RPMI7951 (cell line): ENCODE measurements at regions not wholly inside any gene's neighbourhood (a gene's known extent, or its start where the extent isn't known, plus 50 kb on each side); places are given as distances from the start of the nearest gene placed in this dataset.

Experiments
- DNase-seq: peaks from one replicate; pipeline ENCODE4 v3.0.0-alpha.2; 2012; ENCODE audit warnings: low read depth

- DNase-seq, result no peak
These were observed 208.9 kb upstream of the TLE3 start for GRCh38 chr15:70306582-70306981.

- DNase-seq, result no peak
These were observed 208.4 kb upstream of the TLE3 start for GRCh38 chr15:70306081-70306480.

GRCh38 chr15:70303981-70304380 is 206.3 kb upstream of the TLE3 start:
- no peak for DNase-seq

- DNase-seq, result no peak
These were observed 204.6 kb upstream of the TLE3 start for GRCh38 chr15:70302360-70302759.

- no peak for DNase-seq
These were observed 203.7 kb upstream of the TLE3 start for GRCh38 chr15:70301396-70301795.

- DNase-seq, result no peak
These were observed 202.5 kb upstream of the TLE3 start for GRCh38 chr15:70299931-70300869.

GRCh38 chr15:70297465-70298058 is 199.8 kb upstream of the TLE3 start:
- no peak for DNase-seq

GRCh38 chr15:70294731-70295305 is 197.1 kb upstream of the TLE3 start:
- DNase-seq, result no peak

GRCh38 chr15:70293591-70294470 is 196.1 kb upstream of the TLE3 start:
- no peak for DNase-seq

- no peak for DNase-seq
These were observed 195.4 kb upstream of the TLE3 start for GRCh38 chr15:70293138-70293537.

GRCh38 chr15:70292076-70292760 is 194.5 kb upstream of the TLE3 start:
- no peak for DNase-seq

- DNase-seq, result no peak
These were observed 193.8 kb upstream of the TLE3 start for GRCh38 chr15:70291305-70292075.

- DNase-seq, result no peak
These were observed 193.0 kb upstream of the TLE3 start for GRCh38 chr15:70290708-70291107.

- peak; percentile 63 for DNase-seq
These were observed 191.7 kb upstream of the TLE3 start for GRCh38 chr15:70289191-70289955.

- no peak for DNase-seq
These were observed 188.5 kb upstream of the TLE3 start for GRCh38 chr15:70286113-70286806.

GRCh38 chr15:70284438-70285214 is 186.9 kb upstream of the TLE3 start:
- no peak for DNase-seq

- DNase-seq, result no peak
These were observed 185.8 kb upstream of the TLE3 start for GRCh38 chr15:70283511-70283910.

- DNase-seq, result peak; percentile 77
These were observed 184.1 kb upstream of the TLE3 start for GRCh38 chr15:70281811-70282307.
